ENCODE measurements at regions not wholly inside any gene's neighbourhood (a gene's known extent, or its start where the extent isn't known, plus 50 kb on each side); places are given as distances from the start of the nearest gene placed in this dataset.
"Not testable (repeated sequence)": the region's sequence is repeated elsewhere in the genome, so short reads cannot be mapped to it uniquely, and the experiment has no call there.

GRCh38 chr15:69562116-69562515 is 109.5 kb downstream of the RPLP1 start:
- peaks cover 8% of the 10 kb centered on the region for H3K4me1 ChIP-seq (ENCODE audit: control insufficient read depth, insufficient read depth, low read length)
- no peak for DNase-seq
- no peak overlapping the region for H3K4me3 ChIP-seq (ENCODE audit: low read length)
- H3K27ac ChIP-seq (ENCODE audit: low read length) = no peak overlapping the region
- H3K27me3 ChIP-seq (ENCODE audit: control insufficient read depth, insufficient read depth, low read length) = peaks cover 14% of the 10 kb centered on the region
- WGBS (ENCODE audit: insufficient coverage) = 48% methylated on average over 4 of the region's 7 CpGs
- no peaks in the 10 kb centered on the region for H3K9me3 ChIP-seq (replicated peaks; ENCODE audit: control insufficient read depth, low read depth, low read length)
- no peaks in the 10 kb centered on the region for H3K36me3 ChIP-seq (ENCODE audit: control insufficient read depth, insufficient read depth, low read length)

GRCh38 chr15:69562564-69562963 is 109.9 kb downstream of the RPLP1 start:
- no peak overlapping the region for H3K4me3 ChIP-seq (ENCODE audit: low read length)
- H3K9me3 ChIP-seq (replicated peaks; ENCODE audit: control insufficient read depth, low read depth, low read length) = no peaks in the 10 kb centered on the region
- WGBS (ENCODE audit: insufficient coverage) = 100% methylated on average over 1 of the region's 4 CpGs
- H3K27ac ChIP-seq (ENCODE audit: low read length) = no peak overlapping the region
- DNase-seq = no peak
- no peaks in the 10 kb centered on the region for H3K36me3 ChIP-seq (ENCODE audit: control insufficient read depth, insufficient read depth, low read length)
- peaks cover 14% of the 10 kb centered on the region for H3K27me3 ChIP-seq (ENCODE audit: control insufficient read depth, insufficient read depth, low read length)
- peaks cover 8% of the 10 kb centered on the region for H3K4me1 ChIP-seq (ENCODE audit: control insufficient read depth, insufficient read depth, low read length)

- Histone ChIP-seq H3K36me3 (ENCODE audit: control insufficient read depth, insufficient read depth, low read length) (no peaks in the 10 kb centered on the region), H3K9me3 (replicated peaks; ENCODE audit: control insufficient read depth, low read depth, low read length) (no peaks in the 10 kb centered on the region), H3K4me3 (ENCODE audit: low read length) (no peak overlapping the region), H3K4me1 (ENCODE audit: control insufficient read depth, insufficient read depth, low read length) (peaks cover 2% of the 10 kb centered on the region), H3K27ac (ENCODE audit: low read length) (no peak overlapping the region), H3K27me3 (ENCODE audit: control insufficient read depth, insufficient read depth, low read length) (peaks cover 14% of the 10 kb centered on the region)
- DNase-seq = no peak
- WGBS (ENCODE audit: insufficient coverage) = 70% methylated on average over 5 of the region's 9 CpGs
These were observed 112.5 kb downstream of the RPLP1 start for GRCh38 chr15:69565066-69565655.

- H3K36me3 ChIP-seq (ENCODE audit: control insufficient read depth, insufficient read depth, low read length); H3K27ac ChIP-seq (ENCODE audit: low read length); DNase-seq; H3K4me3 ChIP-seq (ENCODE audit: low read length); H3K4me1 ChIP-seq (ENCODE audit: control insufficient read depth, insufficient read depth, low read length); H3K9me3 ChIP-seq (replicated peaks; ENCODE audit: control insufficient read depth, low read depth, low read length); H3K27me3 ChIP-seq (ENCODE audit: control insufficient read depth, insufficient read depth, low read length): not testable (repeated sequence)
- WGBS (ENCODE audit: insufficient coverage) = 97% methylated on average over 21 of the region's 31 CpGs
These were observed 114.7 kb downstream of the RPLP1 start for GRCh38 chr15:69567238-69567760.

GRCh38 chr15:69568173-69569009 is 115.8 kb downstream of the RPLP1 start:
- no peak overlapping the region for H3K27ac ChIP-seq (ENCODE audit: low read length)
- WGBS (ENCODE audit: insufficient coverage) = 69% methylated on average over 4 of the region's 8 CpGs
- no peak for DNase-seq
- no peaks in the 10 kb centered on the region for H3K27me3 ChIP-seq (ENCODE audit: control insufficient read depth, insufficient read depth, low read length)
- no peak overlapping the region for H3K4me3 ChIP-seq (ENCODE audit: low read length)
- H3K9me3 ChIP-seq (replicated peaks; ENCODE audit: control insufficient read depth, low read depth, low read length) = no peaks in the 10 kb centered on the region
- H3K4me1 ChIP-seq (ENCODE audit: control insufficient read depth, insufficient read depth, low read length) = no peaks in the 10 kb centered on the region
- no peaks in the 10 kb centered on the region for H3K36me3 ChIP-seq (ENCODE audit: control insufficient read depth, insufficient read depth, low read length)

GRCh38 chr15:69570454-69570853 is 117.8 kb downstream of the RPLP1 start:
- WGBS (ENCODE audit: insufficient coverage) = no CpG with 5 or more reads among the region's 5 CpGs
- Histone ChIP-seq H3K27ac (ENCODE audit: low read length) (no peak overlapping the region), H3K9me3 (replicated peaks; ENCODE audit: control insufficient read depth, low read depth, low read length) (no peaks in the 10 kb centered on the region), H3K27me3 (ENCODE audit: control insufficient read depth, insufficient read depth, low read length) (no peaks in the 10 kb centered on the region), H3K36me3 (ENCODE audit: control insufficient read depth, insufficient read depth, low read length) (no peaks in the 10 kb centered on the region), H3K4me1 (ENCODE audit: control insufficient read depth, insufficient read depth, low read length) (no peaks in the 10 kb centered on the region), H3K4me3 (ENCODE audit: low read length) (no peak overlapping the region)
- DNase-seq = no peak

GRCh38 chr15:69570997-69571396 is 118.4 kb downstream of the RPLP1 start:
- H3K27me3 ChIP-seq (ENCODE audit: control insufficient read depth, insufficient read depth, low read length) = no peaks in the 10 kb centered on the region
- H3K4me3 ChIP-seq (ENCODE audit: low read length) = no peak overlapping the region
- WGBS (ENCODE audit: insufficient coverage) = 89% methylated on average over 4 of the region's 5 CpGs
- no peaks in the 10 kb centered on the region for H3K9me3 ChIP-seq (replicated peaks; ENCODE audit: control insufficient read depth, low read depth, low read length)
- no peaks in the 10 kb centered on the region for H3K4me1 ChIP-seq (ENCODE audit: control insufficient read depth, insufficient read depth, low read length)
- no peak overlapping the region for H3K27ac ChIP-seq (ENCODE audit: low read length)
- no peak for DNase-seq
- no peaks in the 10 kb centered on the region for H3K36me3 ChIP-seq (ENCODE audit: control insufficient read depth, insufficient read depth, low read length)

- not testable (repeated sequence) for DNase-seq; H3K27me3 ChIP-seq (ENCODE audit: control insufficient read depth, insufficient read depth, low read length); H3K36me3 ChIP-seq (ENCODE audit: control insufficient read depth, insufficient read depth, low read length); H3K9me3 ChIP-seq (replicated peaks; ENCODE audit: control insufficient read depth, low read depth, low read length); H3K4me1 ChIP-seq (ENCODE audit: control insufficient read depth, insufficient read depth, low read length); H3K4me3 ChIP-seq (ENCODE audit: low read length); H3K27ac ChIP-seq (ENCODE audit: low read length)
- WGBS (ENCODE audit: insufficient coverage) = 83% methylated on average over 2 of the region's 2 CpGs
These were observed 120.7 kb downstream of the RPLP1 start for GRCh38 chr15:69573278-69573677.

GRCh38 chr15:69573815-69574475 is 121.3 kb downstream of the RPLP1 start:
- Histone ChIP-seq H3K27me3 (ENCODE audit: control insufficient read depth, insufficient read depth, low read length) (peaks cover 10% of the 10 kb centered on the region), H3K27ac (ENCODE audit: low read length) (no peak overlapping the region), H3K36me3 (ENCODE audit: control insufficient read depth, insufficient read depth, low read length) (no peaks in the 10 kb centered on the region), H3K9me3 (replicated peaks; ENCODE audit: control insufficient read depth, low read depth, low read length) (no peaks in the 10 kb centered on the region), H3K4me1 (ENCODE audit: control insufficient read depth, insufficient read depth, low read length) (peaks cover 2% of the 10 kb centered on the region), H3K4me3 (ENCODE audit: low read length) (no peak overlapping the region)
- WGBS (ENCODE audit: insufficient coverage) = 52% methylated on average over 7 of the region's 13 CpGs
- DNase-seq = peak; percentile 31

GRCh38 chr15:69574506-69574905 is 121.9 kb downstream of the RPLP1 start:
- Histone ChIP-seq H3K4me3 (ENCODE audit: low read length) (no peak overlapping the region), H3K4me1 (ENCODE audit: control insufficient read depth, insufficient read depth, low read length) (peaks cover 2% of the 10 kb centered on the region), H3K27me3 (ENCODE audit: control insufficient read depth, insufficient read depth, low read length) (peaks cover 11% of the 10 kb centered on the region), H3K36me3 (ENCODE audit: control insufficient read depth, insufficient read depth, low read length) (no peaks in the 10 kb centered on the region), H3K9me3 (replicated peaks; ENCODE audit: control insufficient read depth, low read depth, low read length) (no peaks in the 10 kb centered on the region), H3K27ac (ENCODE audit: low read length) (no peak overlapping the region)
- 79% methylated on average over 2 of the region's 5 CpGs for WGBS (ENCODE audit: insufficient coverage)
- DNase-seq = no peak
